PC-3 (cell line): ENCODE measurements at regions not wholly inside any gene's neighbourhood (a gene's known extent, or its start where the extent isn't known, plus 50 kb on each side); places are given as distances from the start of the nearest gene placed in this dataset.

Source experiments
- ATAC-seq: fragments of 200-7000 bp; cut with Tn5 transposase; 2 replicates; pipeline ENCODE4 v1.9.1; 2020; ENCODE audit warnings: mild to moderate bottlenecking, moderate library complexity
- BruUV-seq: library from RNA; stranded (reverse); fragments of 400-500 nt; replicated peaks from 2 replicates; lab custom pipeline; 2021; lab: Mats Ljungman, UMichigan
- CTCF ChIA-PET: fragments of 300-600 bp; sonication (Branson Sonifier 250); formaldehyde crosslinking; loops from one replicate; lab custom pipeline; 2022; ENCODE audit warnings: antibody characterized with exemption; lab: Charles Lee
- POLR2A ChIA-PET: fragments of 300-600 bp; sonication (Branson Sonifier 250); formaldehyde crosslinking; loops from one replicate; lab custom pipeline; 2022; ENCODE audit warnings: antibody characterized with exemption; ENCODE audit not compliant: unreplicated experiment; lab: Charles Lee
- DNase-seq: peaks from one replicate; pipeline ENCODE4 v3.0.0-alpha.2; 2015
- H2AFZ ChIP-seq: fragments of 300-600 bp; sonication (generic); 2 replicates; pipeline ENCODE4 v1.6.0; 2016; ENCODE audit warnings: antibody characterized with exemption, low read length
- H3F3A ChIP-seq: fragments of 300-600 bp; sonication (generic); one replicate; pipeline ENCODE4 v1.6.0; 2017; ENCODE audit warnings: antibody characterized with exemption, low read length, control low read depth, mild to moderate bottlenecking; ENCODE audit not compliant: unreplicated experiment
- H3K27ac ChIP-seq: fragments of 300-600 bp; sonication (generic); 2 replicates; pipeline ENCODE4 v1.5.1; 2016; ENCODE audit warnings: mild to moderate bottlenecking, low read length
- H3K27me3 ChIP-seq: fragments of 300-600 bp; sonication (generic); 2 replicates; pipeline ENCODE4 v1.6.1; 2016; ENCODE audit warnings: low read length, mixed read lengths
- H3K36me3 ChIP-seq: fragments of 300-600 bp; sonication (generic); 2 replicates; pipeline ENCODE4 v1.6.1; 2016; ENCODE audit warnings: low read depth, mixed run types, low read length, mixed read lengths
- H3K4me1 ChIP-seq: fragments of 300-600 bp; sonication (generic); 2 replicates; pipeline ENCODE4 v1.5.1; 2016; ENCODE audit warnings: low read length; ENCODE audit not compliant: insufficient read depth
- H3K4me2 ChIP-seq: fragments of 300-600 bp; sonication (generic); 2 replicates; pipeline ENCODE4 v1.6.0; 2016; ENCODE audit warnings: low read length
- H3K4me3 ChIP-seq: fragments of 300-600 bp; sonication (generic); 2 replicates; pipeline ENCODE4 v1.5.1; 2016; ENCODE audit warnings: mild to moderate bottlenecking, low read length, mixed read lengths
- H3K79me2 ChIP-seq: fragments of 300-600 bp; sonication (generic); 2 replicates; pipeline ENCODE4 v1.6.1; 2017; ENCODE audit warnings: low read length, mixed read lengths
- H3K9ac ChIP-seq: fragments of 300-600 bp; sonication (generic); 2 replicates; pipeline ENCODE4 v1.6.0; 2016; ENCODE audit warnings: mild to moderate bottlenecking, low read length
- H3K9me2 ChIP-seq: fragments of 300-600 bp; sonication (generic); replicated peaks from 2 replicates; pipeline ENCODE4 v1.6.1; 2016; ENCODE audit warnings: mixed run types, low read length, mixed read lengths
- H3K9me3 ChIP-seq: fragments of 300-600 bp; sonication (generic); 2 replicates; pipeline ENCODE4 v1.6.1; 2016; ENCODE audit warnings: low read length, mixed read lengths
- H4K20me1 ChIP-seq: fragments of 300-600 bp; sonication (generic); 2 replicates; pipeline ENCODE4 v1.6.1; 2016; ENCODE audit warnings: low read length, mixed read lengths
- EZH2 ChIP-seq: fragments of 300-600 bp; sonication (generic); IDR thresholded peaks from one replicate; pipeline ENCODE4 v1.6.1; 2017; ENCODE audit warnings: antibody characterized with exemption, mild to moderate bottlenecking, low read length; ENCODE audit not compliant: unreplicated experiment
- EZH2phosphoT487 ChIP-seq: fragments of 300-600 bp; sonication (generic); IDR thresholded peaks from 2 replicates; pipeline ENCODE4 v1.6.1; 2018; ENCODE audit warnings: mild to moderate bottlenecking, antibody characterized with exemption, low read length, borderline replicate concordance
- intact Hi-C: fragments of 100-400 bp; cut with micrococcal nuclease; formaldehyde crosslinking; loops from 2 replicates; pipeline ENCODE4 v1.9.0; 2023
- TF ChIP-seq, protein P1 (sequence below): fragments of 300-600 bp; sonication (generic); conservative IDR thresholded peaks from 2 replicates; pipeline ENCODE4 v1.5.1; 2017; ENCODE audit warnings: antibody characterized with exemption, low read depth, mild to moderate bottlenecking, low read length

DNA sequence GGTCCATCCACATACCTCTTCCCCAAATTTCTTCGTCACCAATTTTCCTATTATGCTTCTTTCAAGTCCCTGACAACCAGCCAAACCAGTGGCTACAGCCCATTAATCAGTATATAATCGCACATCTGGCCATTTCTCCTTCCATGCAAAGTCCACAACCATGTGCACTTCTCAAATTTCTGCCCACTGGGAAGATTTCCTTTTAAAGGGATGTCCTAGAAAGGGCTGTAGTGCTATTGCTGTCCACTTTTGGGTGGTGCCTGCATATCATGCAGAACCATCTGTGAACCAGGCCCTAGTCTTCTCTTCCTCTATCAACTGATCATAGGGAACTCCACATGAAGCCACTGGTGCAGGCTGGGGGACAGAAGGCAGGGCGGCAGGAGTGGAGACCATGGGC lies 55.2 kb upstream of the MID1IP1 start:
- peaks cover 20% of the 10 kb centered on the region for H3K27me3 ChIP-seq
- H3K4me1 ChIP-seq, result no peaks in the 10 kb centered on the region
- H2AFZ ChIP-seq, result no peak overlapping the region
- H3K9me3 ChIP-seq, result no peaks in the 10 kb centered on the region
- ChIA-PET CTCF (no interaction called here), POLR2A (no interaction called here)
- H3F3A ChIP-seq, result no peaks in the 10 kb centered on the region
- no peaks in the 10 kb centered on the region for H3K36me3 ChIP-seq
- intact Hi-C loops, result no loop called here
- H3K9ac ChIP-seq, result no peak overlapping the region
- H3K79me2 ChIP-seq, result no peaks in the 10 kb centered on the region
- no TSS peak for BruUV-seq
- DNase-seq (no peak), ATAC-seq (no peak)
- no peaks in the 10 kb centered on the region for H4K20me1 ChIP-seq
- TF ChIP-seq EZH2phosphoT487 (no peak), EZH2 (no peak)
- TF ChIP-seq, protein P1, sequence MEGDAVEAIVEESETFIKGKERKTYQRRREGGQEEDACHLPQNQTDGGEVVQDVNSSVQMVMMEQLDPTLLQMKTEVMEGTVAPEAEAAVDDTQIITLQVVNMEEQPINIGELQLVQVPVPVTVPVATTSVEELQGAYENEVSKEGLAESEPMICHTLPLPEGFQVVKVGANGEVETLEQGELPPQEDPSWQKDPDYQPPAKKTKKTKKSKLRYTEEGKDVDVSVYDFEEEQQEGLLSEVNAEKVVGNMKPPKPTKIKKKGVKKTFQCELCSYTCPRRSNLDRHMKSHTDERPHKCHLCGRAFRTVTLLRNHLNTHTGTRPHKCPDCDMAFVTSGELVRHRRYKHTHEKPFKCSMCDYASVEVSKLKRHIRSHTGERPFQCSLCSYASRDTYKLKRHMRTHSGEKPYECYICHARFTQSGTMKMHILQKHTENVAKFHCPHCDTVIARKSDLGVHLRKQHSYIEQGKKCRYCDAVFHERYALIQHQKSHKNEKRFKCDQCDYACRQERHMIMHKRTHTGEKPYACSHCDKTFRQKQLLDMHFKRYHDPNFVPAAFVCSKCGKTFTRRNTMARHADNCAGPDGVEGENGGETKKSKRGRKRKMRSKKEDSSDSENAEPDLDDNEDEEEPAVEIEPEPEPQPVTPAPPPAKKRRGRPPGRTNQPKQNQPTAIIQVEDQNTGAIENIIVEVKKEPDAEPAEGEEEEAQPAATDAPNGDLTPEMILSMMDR, result no peak
- H3K27ac ChIP-seq, result no peak overlapping the region
- no peak overlapping the region for H3K4me3 ChIP-seq
- H3K9me2 ChIP-seq, result no peaks in the 10 kb centered on the region
- H3K4me2 ChIP-seq, result no peak overlapping the region

DNA sequence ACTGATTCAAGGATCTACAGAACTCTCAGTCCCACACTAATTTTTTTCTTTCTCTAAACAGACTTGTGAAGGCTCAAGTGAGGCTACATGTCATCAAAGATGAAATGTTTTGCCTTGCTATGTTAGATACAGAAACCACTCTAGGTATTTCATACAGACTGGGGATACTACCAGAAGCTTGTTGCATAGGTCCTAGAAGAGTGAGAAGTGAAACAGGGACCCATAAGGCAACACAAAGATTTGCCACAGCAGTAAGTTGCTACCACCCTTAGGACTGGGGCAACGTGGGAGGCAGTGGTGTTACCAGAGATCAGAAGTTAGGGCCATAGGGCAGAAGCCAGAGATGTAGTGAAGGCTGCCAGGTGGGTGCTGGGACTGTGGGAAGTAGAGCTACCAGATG lies 50.7 kb upstream of the MID1IP1 start:
- no peaks in the 10 kb centered on the region for H3K36me3 ChIP-seq
- H3K27me3 ChIP-seq, result peaks cover 33% of the 10 kb centered on the region
- H4K20me1 ChIP-seq, result no peaks in the 10 kb centered on the region
- no peak overlapping the region for H3K4me2 ChIP-seq
- H3K27ac ChIP-seq, result no peak overlapping the region
- no peaks in the 10 kb centered on the region for H3K79me2 ChIP-seq
- CTCF ChIA-PET, result no interaction called here
- no peak for ATAC-seq
- no peaks in the 10 kb centered on the region for H3K9me3 ChIP-seq
- no peak overlapping the region for H2AFZ ChIP-seq
- no peak for DNase-seq
- POLR2A ChIA-PET, result no interaction called here
- BruUV-seq, result no TSS peak
- H3K4me1 ChIP-seq, result no peaks in the 10 kb centered on the region
- no peaks in the 10 kb centered on the region for H3K9me2 ChIP-seq
- no peak overlapping the region for H3K9ac ChIP-seq
- TF ChIP-seq EZH2, result no peak
- TF ChIP-seq EZH2phosphoT487, result no peak
- intact Hi-C loops, result loop anchor here (5.0 kb wide), 1 partner anchor 237 kb away; no protein-coding TSS in a partner anchor
- no peak overlapping the region for H3K4me3 ChIP-seq
- H3F3A ChIP-seq, result no peaks in the 10 kb centered on the region
